Loucy (cell line): ENCODE measurements at regions not wholly inside any gene's neighbourhood (a gene's known extent, or its start where the extent isn't known, plus 50 kb on each side); places are given as distances from the start of the nearest gene placed in this dataset.

Experiments
- H2AFZ ChIP-seq: fragments of 200-600 bp; sonication (generic); 2 replicates; pipeline ENCODE4 v1.6.0; 2016; ENCODE audit warnings: antibody characterized with exemption, mild to moderate bottlenecking, low read length, moderate library complexity
- H3F3A ChIP-seq: fragments of 200-600 bp; 2 replicates; pipeline ENCODE4 v1.6.0; 2016; ENCODE audit warnings: antibody characterized with exemption, low read depth, mild to moderate bottlenecking
- H3K27me3 ChIP-seq: fragments of 200-600 bp; sonication (generic); 2 replicates; pipeline ENCODE4 v1.6.1; 2014; ENCODE audit warnings: low read length, mild to moderate bottlenecking; ENCODE audit not compliant: insufficient read depth, poor library complexity, severe bottlenecking
- H3K36me3 ChIP-seq: fragments of 200-600 bp; sonication (generic); 2 replicates; pipeline ENCODE4 v1.6.1; 2016; ENCODE audit warnings: low read length; ENCODE audit not compliant: insufficient read depth
- H3K4me1 ChIP-seq: fragments of 200-600 bp; sonication (generic); 2 replicates; pipeline ENCODE4 v1.5.1; 2014; ENCODE audit warnings: low read length, mild to moderate bottlenecking; ENCODE audit not compliant: insufficient read depth, poor library complexity, severe bottlenecking
- H3K4me2 ChIP-seq: fragments of 200-600 bp; sonication (generic); 2 replicates; pipeline ENCODE4 v1.6.0; 2014; ENCODE audit warnings: antibody characterized with exemption, low read length, low read depth, mild to moderate bottlenecking; ENCODE audit not compliant: poor library complexity, severe bottlenecking
- H3K4me3 ChIP-seq: fragments of 200-600 bp; sonication (generic); 2 replicates; pipeline ENCODE4 v1.5.1; 2014; ENCODE audit warnings: low read length, mild to moderate bottlenecking, mixed read lengths; ENCODE audit not compliant: poor library complexity, severe bottlenecking
- H3K79me2 ChIP-seq: fragments of 200-600 bp; sonication (generic); 2 replicates; pipeline ENCODE4 v1.6.1; 2014; ENCODE audit warnings: low read length; ENCODE audit not compliant: insufficient read depth
- H3K9ac ChIP-seq: fragments of 200-600 bp; sonication (generic); 2 replicates; pipeline ENCODE4 v1.6.0; 2014; ENCODE audit warnings: mild to moderate bottlenecking, low read depth, low read length, moderate library complexity; ENCODE audit not compliant: poor library complexity, severe bottlenecking
- H3K9me2 ChIP-seq: fragments of 200-600 bp; sonication (generic); replicated peaks from 2 replicates; pipeline ENCODE4 v1.6.1; 2016; ENCODE audit warnings: low read depth, low read length, mixed read lengths
- H3K9me3 ChIP-seq: fragments of 200-600 bp; sonication (generic); 2 replicates; pipeline ENCODE4 v1.6.1; 2014; ENCODE audit warnings: mild to moderate bottlenecking, antibody characterized with exemption, low read length, low read depth; ENCODE audit not compliant: insufficient read depth
- H4K20me1 ChIP-seq: fragments of 200-600 bp; sonication (generic); 2 replicates; pipeline ENCODE4 v1.6.0; 2014; ENCODE audit warnings: antibody characterized with exemption, low read length, mild to moderate bottlenecking; ENCODE audit not compliant: insufficient read depth, poor library complexity, severe bottlenecking
- CTCF ChIP-seq: fragments of 200-600 bp; sonication (generic); conservative IDR thresholded peaks from 2 replicates; pipeline ENCODE4 v1.5.1; 2014; ENCODE audit warnings: mild to moderate bottlenecking, antibody characterized with exemption, low read length
- EZH2phosphoT487 ChIP-seq: fragments of 200-600 bp; IDR thresholded peaks from 2 replicates; pipeline ENCODE4 v1.6.1; 2018; ENCODE audit warnings: antibody characterized with exemption, mild to moderate bottlenecking, moderate library complexity, borderline replicate concordance

GRCh38 chr11:80435345-80435744 is 994.5 kb upstream of the TENM4 start:
- Histone ChIP-seq H3K4me2 (no peak overlapping the region), H3K9me2 (no peaks in the 10 kb centered on the region), H3K4me1 (no peaks in the 10 kb centered on the region), H3K4me3 (no peak overlapping the region), H4K20me1 (no peaks in the 10 kb centered on the region), H3K79me2 (no peaks in the 10 kb centered on the region), H3K9me3 (no peaks in the 10 kb centered on the region), H3K36me3 (no peaks in the 10 kb centered on the region), H3F3A (no peaks in the 10 kb centered on the region), H3K9ac (no peak overlapping the region), H3K27me3 (no peaks in the 10 kb centered on the region), H2AFZ (no peak overlapping the region)
- TF ChIP-seq EZH2phosphoT487 (no peak), CTCF (no peak)

DNA sequence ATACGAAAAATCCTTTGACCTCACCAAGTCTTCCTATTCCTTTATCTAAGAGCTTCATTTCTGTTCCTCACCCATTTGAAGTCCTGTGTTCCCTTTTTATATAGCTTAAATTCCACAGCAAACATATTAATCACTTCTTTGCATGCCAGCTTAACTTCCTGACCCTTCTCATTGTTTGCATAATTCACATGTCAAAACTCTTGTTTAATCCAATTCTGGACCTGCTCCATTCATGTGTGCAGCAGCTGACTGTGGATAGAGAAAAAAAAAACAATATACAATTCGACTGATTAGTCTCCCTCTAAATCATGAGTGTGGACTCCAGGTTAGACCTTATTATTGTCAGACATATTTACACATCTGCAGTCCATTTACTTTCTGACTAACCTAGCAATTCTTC is 991.2 kb upstream of the TENM4 start:
- H3K9me3 ChIP-seq: no peaks in the 10 kb centered on the region
- H3K9me2 ChIP-seq: no peaks in the 10 kb centered on the region
- H3K4me1 ChIP-seq: no peaks in the 10 kb centered on the region
- no peak overlapping the region for H3K4me3 ChIP-seq
- H3K27me3 ChIP-seq: no peaks in the 10 kb centered on the region
- no peaks in the 10 kb centered on the region for H3K36me3 ChIP-seq
- no peak overlapping the region for H3K9ac ChIP-seq
- no peak overlapping the region for H3K4me2 ChIP-seq
- no peak overlapping the region for H2AFZ ChIP-seq
- no peaks in the 10 kb centered on the region for H4K20me1 ChIP-seq
- TF ChIP-seq CTCF (no peak), EZH2phosphoT487 (no peak)
- no peaks in the 10 kb centered on the region for H3F3A ChIP-seq
- H3K79me2 ChIP-seq: no peaks in the 10 kb centered on the region

DNA sequence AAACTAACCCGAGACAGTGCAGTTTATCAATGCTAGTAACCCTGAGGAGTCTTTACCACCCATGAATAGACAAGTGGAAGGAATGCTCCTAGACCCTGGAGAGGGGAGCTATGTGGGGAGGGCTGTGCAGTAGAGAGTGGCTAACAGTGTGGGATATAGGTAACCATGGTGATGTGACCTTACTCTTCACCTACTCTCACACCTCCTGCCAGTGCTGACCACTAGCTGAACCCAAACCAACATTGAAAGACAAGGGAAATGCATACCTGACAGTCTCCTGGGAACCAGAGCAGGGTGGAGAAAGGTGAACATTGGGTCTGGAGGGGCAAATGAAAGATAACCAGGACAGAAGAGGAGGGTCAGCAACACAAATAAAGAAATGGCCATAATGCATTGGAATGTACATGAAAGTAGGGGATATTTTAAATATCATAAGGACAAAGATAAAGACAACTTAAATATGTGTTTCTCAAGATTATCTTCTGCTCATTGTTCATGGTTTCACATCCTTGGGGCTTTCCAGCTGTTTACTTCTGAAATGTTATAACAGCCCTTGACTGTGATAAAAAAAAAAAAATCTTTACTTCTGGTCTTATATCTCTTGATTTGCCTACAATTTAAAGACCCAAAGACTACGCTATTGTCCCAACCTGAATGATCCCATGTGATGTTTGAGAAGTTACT is 983.3 kb upstream of the TENM4 start:
- no peaks in the 10 kb centered on the region for H3K36me3 ChIP-seq
- no peaks in the 10 kb centered on the region for H3K9me3 ChIP-seq
- TF ChIP-seq CTCF (no peak), EZH2phosphoT487 (no peak)
- H4K20me1 ChIP-seq: no peaks in the 10 kb centered on the region
- no peaks in the 10 kb centered on the region for H3K4me1 ChIP-seq
- no peaks in the 10 kb centered on the region for H3K9me2 ChIP-seq
- no peak overlapping the region for H3K4me3 ChIP-seq
- no peak overlapping the region for H3K9ac ChIP-seq
- H3K79me2 ChIP-seq: no peaks in the 10 kb centered on the region
- H3F3A ChIP-seq: no peaks in the 10 kb centered on the region
- H3K27me3 ChIP-seq: no peaks in the 10 kb centered on the region
- H2AFZ ChIP-seq: no peak overlapping the region
- H3K4me2 ChIP-seq: no peak overlapping the region
